Breast epithelium (tissue), 4 donors: ENCODE measurements at regions not wholly inside any gene's neighbourhood (a gene's known extent, or its start where the extent isn't known, plus 50 kb on each side); places are given as distances from the start of the nearest gene placed in this dataset.

Experiments used
- DNase-seq, 2 donors: peaks; one replicate each; pipeline ENCODE4 v3.0.0-alpha.2; 2019; ENCODE audit warnings: low spot score in 2 of 2
- H3K27ac ChIP-seq, 2 donors: fragments of 200-600 bp; sonication (generic) in 1 of 2; one replicate each; pipeline ENCODE4 v1.5.1; 2016 to 2019; ENCODE audit warnings: mild to moderate bottlenecking in 1 of 2
- H3K27me3 ChIP-seq, 2 donors: fragments of 200-600 bp; sonication (generic) in 1 of 2; one replicate each; pipeline versions ENCODE4 v1.5.1 to v1.6.0; 2017 to 2019; ENCODE audit warnings: control low read depth in 1 of 2, mild to moderate bottlenecking in 1 of 2
- H3K36me3 ChIP-seq: fragments of 200-600 bp; one replicate; pipeline ENCODE4 v1.5.1; 2019
- H3K4me1 ChIP-seq, 2 donors: fragments of 200-600 bp; sonication (generic); one replicate each; pipeline ENCODE4 v1.5.1; 2016 to 2019; ENCODE audit warnings: control low read depth in 1 of 2
- H3K4me3 ChIP-seq, 3 donors: fragments of 200-600 bp; sonication (generic); 1 replicate in 2 of 3; 2 replicates in 1 of 3; pipeline ENCODE4 v1.5.1; 2016 to 2019; ENCODE audit warnings: mild to moderate bottlenecking in 3 of 3, moderate library complexity in 2 of 3
- H3K9me3 ChIP-seq, 2 donors: fragments of 200-600 bp; sonication (generic) in 1 of 2; one replicate each; pipeline ENCODE4 v1.5.1; 2016 to 2019; ENCODE audit warnings: control low read depth in 1 of 2
- CTCF ChIP-seq, 3 donors: fragments of 450-650 bp; IDR thresholded peaks; one replicate each; pipeline ENCODE4 v1.5.1; 2016 to 2017; ENCODE audit warnings: antibody characterized with exemption in 3 of 3, mild to moderate bottlenecking in 3 of 3, moderate library complexity in 3 of 3
- POLR2A ChIP-seq: fragments of 450-650 bp; IDR thresholded peaks from one replicate; pipeline ENCODE4 v1.6.1; 2016; ENCODE audit warnings: antibody characterized with exemption, mild to moderate bottlenecking, moderate library complexity
- POLR2AphosphoS5 ChIP-seq, 3 donors: sonication (generic); formaldehyde crosslinking; IDR thresholded peaks; one replicate each; pipeline ENCODE4 v1.6.1; 2017; ENCODE audit warnings: antibody characterized with exemption in 3 of 3
- intact Hi-C: fragments of 100-400 bp; cut with DNase I; formaldehyde crosslinking; loops from one replicate; pipeline ENCODE4 v1.15.1; 2023; ENCODE audit warnings: low total_unique reads

- Histone ChIP-seq H3K27ac (no peak overlapping the region), H3K4me1 (no peaks in the 10 kb centered on the region), H3K9me3 (no peaks in the 10 kb centered on the region), H3K4me3 (no peak overlapping the region), H3K36me3 (no peaks in the 10 kb centered on the region), H3K27me3 (no peaks in the 10 kb centered on the region)
- intact Hi-C loops: no loop called here
- no peak for DNase-seq
- no peak for TF ChIP-seq CTCF (IDR thresholded peaks at IDR 0.05)
- TF ChIP-seq POLR2A: no peak
- no peak for TF ChIP-seq POLR2AphosphoS5 (IDR thresholded peaks at IDR 0.05)
These were observed 59.2 kb upstream of the SSX2IP start for GRCh38 chr1:84749427-84749826.

- no peak for DNase-seq
- intact Hi-C loops: no loop called here
- no peaks in the 10 kb centered on the region for H3K9me3 ChIP-seq
- no peak overlapping the region for H3K4me3 ChIP-seq
- no peak overlapping the region for H3K27ac ChIP-seq
- no peaks in the 10 kb centered on the region for H3K27me3 ChIP-seq
- H3K4me1 ChIP-seq: no peaks in the 10 kb centered on the region
- no peaks in the 10 kb centered on the region for H3K36me3 ChIP-seq
- TF ChIP-seq CTCF (IDR thresholded peaks at IDR 0.05): no peak
- no peak for TF ChIP-seq POLR2AphosphoS5 (IDR thresholded peaks at IDR 0.05)
- no peak for TF ChIP-seq POLR2A
These were observed 58.1 kb upstream of the SSX2IP start for GRCh38 chr1:84748364-84748763.

- intact Hi-C loops: no loop called here
- Histone ChIP-seq H3K27me3 (no peaks in the 10 kb centered on the region), H3K4me3 (no peak overlapping the region), H3K4me1 (no peaks in the 10 kb centered on the region), H3K27ac (no peak overlapping the region), H3K36me3 (no peaks in the 10 kb centered on the region), H3K9me3 (no peaks in the 10 kb centered on the region)
- no peak for TF ChIP-seq POLR2A
- TF ChIP-seq CTCF (IDR thresholded peaks at IDR 0.05): no peak
- DNase-seq: no peak
These were observed 55.6 kb upstream of the SSX2IP start for GRCh38 chr1:84745857-84746256.

GRCh38 chr1:84743896-84744295 is 53.6 kb upstream of the SSX2IP start:
- TF ChIP-seq POLR2AphosphoS5 (IDR thresholded peaks at IDR 0.05) (no peak), CTCF (IDR thresholded peaks at IDR 0.05) (no peak), POLR2A (no peak)
- intact Hi-C loops: no loop called here
- no peaks in the 10 kb centered on the region for H3K27me3 ChIP-seq

GRCh38 chr1:84742653-84743052 is 52.4 kb upstream of the SSX2IP start:
- no peak for DNase-seq
- no peaks in the 10 kb centered on the region for H3K36me3 ChIP-seq
- H3K27ac ChIP-seq: no peak overlapping the region
- no peaks in the 10 kb centered on the region for H3K4me1 ChIP-seq
- H3K4me3 ChIP-seq: no peak overlapping the region
- no peaks in the 10 kb centered on the region for H3K9me3 ChIP-seq
- no peak for TF ChIP-seq CTCF (IDR thresholded peaks at IDR 0.05)
- TF ChIP-seq POLR2A: no peak
- TF ChIP-seq POLR2AphosphoS5 (IDR thresholded peaks at IDR 0.05): no peak
- intact Hi-C loops: no loop called here
- no peaks in the 10 kb centered on the region for H3K27me3 ChIP-seq

More at GRCh38 chr1:84743896-84744295, 53.6 kb upstream of the SSX2IP start:
- H3K4me3 ChIP-seq: no peak overlapping the region
- H3K36me3 ChIP-seq: no peaks in the 10 kb centered on the region
- no peak for DNase-seq
- no peaks in the 10 kb centered on the region for H3K9me3 ChIP-seq
- no peaks in the 10 kb centered on the region for H3K4me1 ChIP-seq
- no peak overlapping the region for H3K27ac ChIP-seq
